ENCODE measurements at regions not wholly inside any gene's neighbourhood (a gene's known extent, or its start where the extent isn't known, plus 50 kb on each side); places are given as distances from the start of the nearest gene placed in this dataset.
"Not testable (repeated sequence)": the region's sequence is repeated elsewhere in the genome, so short reads cannot be mapped to it uniquely, and the experiment has no call there.

GRCh38 chr18:8913606-8914403, 188.7 kb upstream of the NDUFV2 start:
- DNase-seq: not testable (repeated sequence)

DNA sequence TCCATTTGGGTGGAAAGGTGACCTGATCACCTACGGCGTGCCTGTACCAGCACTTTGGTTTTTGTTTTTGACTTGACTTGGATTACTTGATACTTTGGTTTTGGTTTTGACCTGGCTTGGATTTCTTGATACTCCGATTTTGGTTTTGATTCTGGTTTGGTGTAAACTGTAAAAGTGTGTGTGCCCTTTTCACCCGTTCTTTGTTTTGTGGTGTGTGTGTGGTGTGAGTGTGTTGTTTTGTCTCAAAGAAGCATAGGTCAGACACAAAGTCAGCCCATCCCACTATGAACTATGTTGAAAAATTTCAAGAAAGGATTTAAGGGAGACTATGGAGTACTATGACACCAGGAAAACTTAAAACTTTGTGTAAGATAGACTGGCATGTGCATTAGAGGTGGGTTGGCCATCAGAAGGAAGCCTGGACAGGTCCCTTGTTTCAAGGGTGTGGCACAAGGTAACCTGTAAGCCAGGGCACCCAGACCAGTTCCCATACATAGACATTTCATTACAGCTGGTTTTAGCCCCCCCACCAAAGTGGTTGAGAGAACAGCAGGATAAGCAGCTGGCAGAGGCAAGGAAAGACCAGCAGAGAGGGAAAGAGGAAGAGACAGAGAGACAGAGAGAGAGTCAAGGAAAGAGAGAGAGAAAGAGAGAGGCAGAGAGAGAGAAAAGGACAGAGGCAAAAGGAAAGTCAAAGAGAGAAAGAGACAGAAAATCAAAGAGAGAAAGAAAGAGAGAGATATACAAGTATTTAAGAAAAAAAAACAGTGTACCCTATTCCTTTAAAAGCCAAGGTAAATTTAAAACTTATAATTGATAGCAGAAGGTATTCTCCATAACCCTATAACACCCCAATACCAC, 187.9 kb upstream of the NDUFV2 start:
- not testable (repeated sequence) for DNase-seq

DNA sequence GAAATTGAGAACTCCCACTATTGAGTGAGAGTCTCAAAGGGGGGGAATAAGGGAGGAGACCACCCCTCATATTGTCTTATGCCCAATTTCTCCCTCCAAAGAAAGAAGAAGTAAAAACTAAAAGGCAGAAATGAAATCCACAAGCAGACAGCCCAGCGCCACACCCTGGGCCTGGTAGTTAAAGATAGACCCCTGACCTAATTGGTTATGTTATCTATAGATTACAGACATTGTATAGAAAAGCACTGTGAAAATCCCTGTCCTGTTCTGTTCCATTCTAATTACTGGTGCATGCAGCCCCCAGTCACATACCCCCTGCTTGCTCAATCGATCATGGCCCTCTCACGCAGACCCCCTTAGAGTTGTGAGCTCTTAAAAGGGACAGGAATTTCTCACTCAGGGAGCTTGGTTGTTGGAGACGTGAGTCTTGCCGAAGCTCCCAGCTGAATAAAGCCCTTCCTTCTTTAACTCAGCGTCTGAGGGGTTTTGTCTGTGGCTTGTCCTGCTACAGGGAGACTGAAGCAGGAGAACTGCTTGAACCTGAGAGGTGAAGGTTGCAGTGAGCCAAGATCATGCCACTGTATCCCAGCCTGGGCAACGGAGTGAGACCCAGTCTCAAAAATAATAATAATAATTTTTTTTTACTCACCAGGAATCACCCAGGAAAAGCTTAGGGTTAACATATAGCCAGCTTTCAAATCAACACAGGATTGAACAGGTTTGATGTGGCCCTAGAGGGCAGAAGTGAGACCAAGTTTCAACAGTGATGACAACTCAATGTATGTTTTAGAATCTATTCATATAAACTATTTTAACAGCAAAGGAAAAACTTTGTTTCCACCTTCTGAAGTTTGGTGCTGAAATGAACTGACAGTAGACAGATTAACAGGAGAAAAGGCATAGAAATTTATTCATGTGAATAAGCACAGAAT, 181.4 kb upstream of the NDUFV2 start:
- not testable (repeated sequence) for DNase-seq

GRCh38 chr18:8926464-8926863, 176.0 kb upstream of the NDUFV2 start:
- no peak for DNase-seq

DNA sequence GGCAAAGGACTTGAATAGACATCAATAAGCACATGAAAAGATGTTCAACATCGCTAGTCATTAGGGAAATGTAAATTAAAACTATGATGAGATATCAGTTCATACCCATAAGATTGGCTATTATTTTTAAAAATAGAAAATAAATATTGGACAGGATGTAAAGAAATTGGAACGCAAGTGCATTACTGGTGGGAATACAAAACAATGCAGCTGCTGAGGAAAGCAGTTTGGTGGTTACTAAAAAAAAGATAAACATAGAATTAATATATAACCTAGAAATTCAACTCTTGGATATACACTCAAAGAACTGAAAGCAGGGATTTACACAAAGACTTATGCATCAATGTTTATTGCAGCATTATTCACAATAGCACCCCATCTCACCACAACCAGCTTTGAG, 174.5 kb upstream of the NDUFV2 start:
- DNase-seq: no peak

- DNase-seq: no peak
Measured at GRCh38 chr18:8928847-8929780, 173.4 kb upstream of the NDUFV2 start.

DNA sequence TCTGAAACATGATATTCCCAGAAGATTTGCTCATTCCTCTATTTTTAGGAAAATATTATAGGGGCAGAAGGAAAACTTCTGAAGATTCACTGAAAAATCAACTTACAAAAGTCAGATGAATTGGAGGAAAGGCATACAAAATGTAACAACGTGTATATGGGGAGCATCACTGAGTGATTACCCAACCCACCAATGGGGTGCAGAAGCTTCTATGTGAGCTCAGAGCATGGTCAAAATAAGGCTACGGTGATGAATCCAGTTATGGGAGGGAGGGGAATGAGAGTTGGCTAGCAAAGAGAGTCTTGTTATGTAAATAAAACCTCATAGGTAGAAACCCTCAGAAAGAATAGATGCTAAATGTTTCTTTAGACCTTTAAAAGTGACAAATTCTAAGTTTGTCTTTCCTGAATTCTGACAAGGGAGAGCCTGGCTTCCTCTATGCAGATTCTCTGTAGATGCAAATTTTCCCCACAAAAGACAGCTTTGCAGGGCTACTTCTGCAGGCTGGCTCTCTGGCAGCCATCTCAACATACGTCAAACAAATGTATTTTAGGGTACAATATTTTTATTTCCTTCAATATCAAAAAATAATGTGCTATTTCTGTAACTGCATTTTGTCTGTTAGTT, 171.4 kb upstream of the NDUFV2 start:
- DNase-seq: no peak

GRCh38 chr18:8932866-8933265, 169.6 kb upstream of the NDUFV2 start:
- DNase-seq: no peak

GRCh38 chr18:8933714-8934284, 168.7 kb upstream of the NDUFV2 start:
- DNase-seq: no peak

- DNase-seq: not testable (repeated sequence)
Measured at GRCh38 chr18:8935346-8935745, 167.2 kb upstream of the NDUFV2 start.

GRCh38 chr18:8936619-8937018, 165.9 kb upstream of the NDUFV2 start:
- no peak for DNase-seq

DNA sequence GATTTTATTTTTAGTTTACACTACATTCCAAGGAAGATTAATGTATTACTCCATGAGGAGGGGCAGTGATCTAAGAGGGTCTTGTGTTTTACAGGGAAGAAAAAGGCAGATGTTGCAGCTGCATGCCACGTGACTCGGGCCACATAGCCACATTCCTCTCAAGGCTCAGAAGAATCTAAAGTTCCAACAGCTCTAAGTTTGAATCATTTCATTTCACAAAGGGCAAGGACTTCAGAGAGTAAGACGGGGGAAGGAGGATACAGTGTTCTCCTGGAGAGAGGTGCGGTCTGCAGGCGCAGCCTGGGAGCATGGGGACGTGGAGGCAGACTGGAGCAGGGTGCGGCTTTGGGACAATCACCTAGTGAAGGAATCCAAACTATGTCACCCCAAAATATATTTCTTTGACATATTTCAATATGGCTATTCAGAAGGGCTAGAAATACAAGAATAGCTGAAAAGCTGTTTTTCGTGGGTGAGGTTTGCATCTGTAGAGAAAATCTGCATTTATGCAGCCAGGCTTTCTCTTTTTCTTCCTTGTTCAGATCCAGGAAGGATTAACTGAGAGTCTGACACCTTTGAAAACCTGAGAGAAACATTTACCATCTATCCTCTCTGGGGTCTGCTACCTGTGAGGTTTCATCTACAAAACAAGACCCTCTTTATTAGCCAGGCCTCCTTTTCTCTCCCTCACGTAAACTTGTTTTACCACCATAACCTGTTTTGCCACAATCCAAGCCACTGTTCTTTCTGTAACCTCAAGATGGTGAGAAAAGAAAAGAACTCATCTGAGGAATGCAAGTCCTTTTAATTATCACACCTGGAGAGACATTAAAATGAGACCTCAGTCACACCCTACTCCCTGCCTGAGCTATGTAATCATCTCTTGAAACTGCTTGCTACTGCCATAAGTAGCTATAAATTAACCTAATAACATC, 165.1 kb upstream of the NDUFV2 start:
- no peak for DNase-seq

DNA sequence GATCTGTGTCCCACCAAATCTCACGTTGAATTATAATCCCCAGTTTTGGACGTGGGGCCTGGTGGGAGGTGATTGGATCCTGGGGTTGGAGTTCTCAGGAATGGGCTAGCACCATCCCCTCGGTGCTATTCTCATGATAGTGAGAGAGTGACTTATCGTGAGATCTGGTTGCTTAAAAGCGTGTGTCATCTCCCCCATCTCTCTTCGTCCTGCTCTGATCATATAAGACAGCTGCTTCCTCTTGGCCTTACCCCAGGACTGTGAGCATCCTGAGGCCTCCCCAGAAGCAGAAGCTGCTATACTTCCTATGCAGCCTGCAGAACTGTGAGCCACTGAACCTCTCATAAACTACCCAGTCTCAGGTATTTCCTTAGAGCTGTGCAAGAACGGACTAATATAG, 163.7 kb upstream of the NDUFV2 start:
- no peak for DNase-seq

DNA sequence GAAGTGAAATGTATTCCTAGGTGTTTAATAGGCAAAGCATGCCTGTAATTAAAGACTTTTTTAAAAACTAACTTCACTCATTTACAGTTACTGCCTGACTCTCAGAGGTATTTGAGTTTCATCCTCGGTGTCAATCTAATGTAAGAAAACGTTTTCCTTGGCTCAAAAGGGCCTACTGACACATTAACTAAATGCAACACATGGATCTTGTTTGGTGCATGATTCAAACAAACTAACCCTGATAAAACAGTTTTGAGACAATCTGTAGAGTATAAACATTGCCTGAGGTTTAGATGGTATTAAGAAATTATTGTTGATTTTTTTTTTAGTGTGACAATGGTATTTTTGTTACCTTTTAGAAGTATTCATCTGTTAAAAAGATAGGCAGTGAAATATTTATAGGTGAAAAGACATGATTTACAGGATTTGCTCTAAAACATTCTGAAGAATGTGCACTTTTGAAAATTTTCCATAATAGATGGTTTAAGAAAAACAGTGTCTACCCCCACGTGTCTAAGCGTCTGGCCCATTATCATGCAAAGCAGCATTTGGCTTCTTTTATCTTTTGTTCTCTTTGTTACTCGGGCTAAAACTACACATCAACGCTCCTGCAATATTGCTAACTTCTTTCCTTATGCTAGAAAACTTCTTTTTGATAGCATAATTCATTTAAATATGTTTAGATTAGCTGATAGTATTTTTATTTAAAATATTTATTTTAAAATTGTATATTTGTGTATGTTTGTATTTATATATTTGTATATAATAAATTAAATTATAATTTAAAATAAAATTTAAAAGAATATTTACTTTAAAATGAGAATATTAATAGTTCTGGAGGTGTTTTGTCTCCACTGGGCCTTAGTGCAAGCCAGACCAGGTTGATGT, 160.2 kb upstream of the NDUFV2 start:
- no peak for DNase-seq

DNA sequence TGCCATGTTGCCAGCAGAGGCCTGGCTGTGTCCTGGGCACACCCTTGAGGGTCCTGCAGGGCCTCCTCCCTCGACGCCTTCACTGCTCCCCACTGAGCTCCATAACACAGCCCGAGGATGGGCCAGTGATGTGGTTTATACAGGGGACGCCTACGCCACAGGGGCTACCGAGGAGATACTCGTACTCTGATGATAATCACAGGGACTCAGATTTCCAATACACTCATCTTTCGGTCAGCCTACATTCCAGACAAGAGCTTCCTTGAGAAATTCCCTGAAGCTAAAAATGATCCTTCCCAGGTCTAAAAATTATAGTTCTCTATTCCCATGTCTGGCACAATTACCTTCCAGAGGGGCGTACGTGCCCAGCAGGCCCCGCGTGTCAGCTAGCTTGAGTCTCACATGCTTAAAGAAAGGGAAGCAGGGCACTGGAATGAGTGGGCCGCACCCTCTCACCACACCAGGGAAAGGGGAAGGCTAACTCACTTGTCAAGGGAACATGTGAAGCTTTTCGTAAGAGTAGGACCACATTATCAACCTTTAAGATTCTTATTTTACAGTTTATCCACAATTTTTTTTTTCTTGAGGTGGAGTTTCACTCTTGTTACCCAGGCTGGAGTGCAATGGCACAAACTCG, 159.5 kb upstream of the NDUFV2 start:
- no peak for DNase-seq

GRCh38 chr18:8943900-8944870, 158.3 kb upstream of the NDUFV2 start:
- DNase-seq: no peak

DNA sequence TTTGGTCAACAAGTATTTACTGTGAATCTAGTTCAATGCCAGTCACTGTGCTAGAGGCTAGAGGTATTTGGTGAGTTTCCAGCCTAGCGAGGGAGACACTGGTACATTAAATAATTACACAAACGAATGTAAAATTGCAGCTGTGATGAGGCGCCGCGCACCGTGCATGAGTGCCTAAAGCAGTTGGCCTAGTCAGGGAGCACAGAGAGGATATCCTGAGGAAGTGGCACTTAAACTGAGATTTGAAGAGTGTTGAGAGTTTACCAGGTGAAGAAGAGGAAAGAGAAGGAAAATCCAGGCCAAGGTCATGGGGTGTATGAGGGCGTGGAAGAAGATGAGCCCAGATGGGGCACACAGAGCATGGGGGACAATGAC, 157.6 kb upstream of the NDUFV2 start:
- no peak for DNase-seq
